ENCODE measurements at regions not wholly inside any gene's neighbourhood (a gene's known extent, or its start where the extent isn't known, plus 50 kb on each side); places are given as distances from the start of the nearest gene placed in this dataset.

GRCh38 chr1:184219883-184220282 is 166.9 kb upstream of the C1orf21 start:
- TF ChIP-seq POLR2A (IDR thresholded peaks at IDR 0.05) (no peak), CTCF (IDR thresholded peaks at IDR 0.05) (no peak)
- 96 to 97% methylated on average over 8 of the region's 8 CpGs for WGBS, 2 donors
- DNase-seq (ENCODE audit: low spot score in 2 of 2) = no peak
- no peak overlapping the region for H3K4me3 ChIP-seq (ENCODE audit: low read depth, poor library complexity, severe bottlenecking)
- intact Hi-C loops (cut with DNase I; ENCODE audit: low total_unique reads) = loop anchor here (5.0 kb wide), 1 partner anchor 143 kb away; no protein-coding TSS in a partner anchor

- no peak for TF ChIP-seq CTCF (IDR thresholded peaks at IDR 0.05)
- no peak for TF ChIP-seq POLR2A (IDR thresholded peaks at IDR 0.05)
- DNase-seq (ENCODE audit: low spot score in 2 of 2) = no peak
- 92 to 96% methylated on average over 2 of the region's 2 CpGs for WGBS, 2 donors
- H3K4me3 ChIP-seq (ENCODE audit: low read depth, poor library complexity, severe bottlenecking) = no peak overlapping the region
- intact Hi-C loops (cut with DNase I; ENCODE audit: low total_unique reads) = loop anchor here (5.0 kb wide), 1 partner anchor 144 kb away; no protein-coding TSS in a partner anchor
These were observed 165.7 kb upstream of the C1orf21 start for GRCh38 chr1:184221087-184221486.

GRCh38 chr1:184222652-184223052 is 164.2 kb upstream of the C1orf21 start:
- 21 to 23% methylated on average over 9 of the region's 9 CpGs for WGBS, 2 donors
- intact Hi-C loops (cut with DNase I; ENCODE audit: low total_unique reads) = loop anchor here (5.0 kb wide), 1 partner anchor 145 kb away; no protein-coding TSS in a partner anchor
- DNase-seq (ENCODE audit: low spot score in 2 of 2) = peak; percentile 23 to 88
- TF ChIP-seq CTCF (IDR thresholded peaks at IDR 0.05) (peak in 2 of 3 donors; percentile 25 to 86), POLR2A (IDR thresholded peaks at IDR 0.05) (no peak)
- H3K4me3 ChIP-seq (ENCODE audit: low read depth, poor library complexity, severe bottlenecking) = no peak overlapping the region

- TF ChIP-seq CTCF (IDR thresholded peaks at IDR 0.05) = no peak
- TF ChIP-seq POLR2A (IDR thresholded peaks at IDR 0.05) = no peak
- no peak overlapping the region for H3K4me3 ChIP-seq (ENCODE audit: low read depth, poor library complexity, severe bottlenecking)
- intact Hi-C loops (cut with DNase I; ENCODE audit: low total_unique reads) = loop anchor here (5.0 kb wide), 1 partner anchor 146 kb away; no protein-coding TSS in a partner anchor
- DNase-seq (ENCODE audit: low spot score in 2 of 2) = no peak
- WGBS, 2 donors = 82 to 85% methylated on average over 11 of the region's 11 CpGs
These were observed 163.6 kb upstream of the C1orf21 start for GRCh38 chr1:184223216-184223615.

GRCh38 chr1:184225283-184226099 is 161.3 kb upstream of the C1orf21 start:
- 93 to 94% methylated on average over 23 of the region's 23 CpGs for WGBS, 2 donors
- no peak for DNase-seq (ENCODE audit: low spot score in 2 of 2)
- no peak for TF ChIP-seq POLR2A (IDR thresholded peaks at IDR 0.05)
- TF ChIP-seq CTCF (IDR thresholded peaks at IDR 0.05) = no peak
- intact Hi-C loops (cut with DNase I; ENCODE audit: low total_unique reads) = no loop called here
- no peak overlapping the region for H3K4me3 ChIP-seq (ENCODE audit: low read depth, poor library complexity, severe bottlenecking)
